GM12878 (cell line): ENCODE measurements at regions not wholly inside any gene's neighbourhood (a gene's known extent, or its start where the extent isn't known, plus 50 kb on each side); places are given as distances from the start of the nearest gene placed in this dataset.

ENCODE experiments used
- ATAC-seq: fragments of 200-7000 bp; cut with Tn5 transposase; 3 replicates; pipeline ENCODE4 v1.9.1; 2020; ENCODE audit warnings: mild to moderate bottlenecking, moderate library complexity
- BruUV-seq: library from RNA; stranded (reverse); fragments of 400-500 nt; replicated peaks from 2 replicates; lab custom pipeline; 2021; lab: Mats Ljungman, UMichigan
- CTCF ChIA-PET: fragments of 300-600 bp; sonication (Branson Sonifier 250); formaldehyde crosslinking; extraction: SDS; loops from one replicate; lab custom pipeline; 2021; ENCODE audit warnings: inconsistent platforms; lab: Yijun Ruan, JAX
- POLR2A ChIA-PET: fragments of 350-600 bp; formaldehyde crosslinking; extraction: SDS; loops from one replicate; lab custom pipeline; 2021; ENCODE audit warnings: inconsistent platforms; lab: Charles Lee
- RAD21 ChIA-PET: fragments of 300-600 bp; sonication (Branson Sonifier 250); formaldehyde crosslinking; loops from one replicate; lab custom pipeline; 2023; ENCODE audit warnings: antibody characterized with exemption; ENCODE audit not compliant: unreplicated experiment; lab: Charles Lee
- SMC1A ChIA-PET: fragments of 300-600 bp; sonication (Branson Sonifier 250); formaldehyde crosslinking; loops from one replicate; lab custom pipeline; 2023; ENCODE audit not compliant: unreplicated experiment, uncharacterized antibody; lab: Charles Lee
- DNase-seq: peaks from one replicate; pipeline ENCODE4 v3.0.0-alpha.2; 2011; ENCODE audit warnings: low read depth, low spot score
- FAIRE-seq: peaks from 3 replicates; lab custom pipeline; 2011; peaks lifted over from hg19 to GRCh38; lab: Jason Lieb, UNC
- H2AFZ ChIP-seq: 2 replicates; pipeline ENCODE4 v1.6.0; 2011; ENCODE audit warnings: low read depth, low read length, control low read depth; ENCODE audit not compliant: control insufficient read depth
- H3K27ac ChIP-seq: 2 replicates; pipeline ENCODE4 v1.5.1; 2011; ENCODE audit warnings: control low read depth; ENCODE audit not compliant: control insufficient read depth, insufficient read depth
- H3K27me3 ChIP-seq, 2 experiments: replicated peaks in 1 of 2; 2 replicates each; pipeline versions ENCODE4 v1.6.0 to v1.6.1; 2011; ENCODE audit warnings: low read length in 1 of 2; ENCODE audit not compliant: control insufficient read depth in 2 of 2, insufficient read depth in 2 of 2
- H3K36me3 ChIP-seq, 2 experiments: 2 replicates each; pipeline ENCODE4 v1.5.1; 2011; ENCODE audit warnings: low read length in 1 of 2; ENCODE audit not compliant: control insufficient read depth in 2 of 2, insufficient read depth in 2 of 2
- H3K4me1 ChIP-seq: 2 replicates; pipeline ENCODE4 v1.6.1; 2011; ENCODE audit warnings: mild to moderate bottlenecking, low read length, moderate library complexity, mixed read lengths; ENCODE audit not compliant: control insufficient read depth, insufficient read depth
- H3K4me2 ChIP-seq: 2 replicates; pipeline ENCODE4 v1.6.0; 2011; ENCODE audit warnings: control low read depth; ENCODE audit not compliant: control insufficient read depth, insufficient read depth
- H3K4me3 ChIP-seq: fragments of 200-600 bp; sonication (generic); 2 replicates; pipeline ENCODE4 v1.5.1; 2016
- H3K79me2 ChIP-seq: 2 replicates; pipeline ENCODE4 v1.6.0; 2011; ENCODE audit warnings: low read length; ENCODE audit not compliant: control insufficient read depth, insufficient read depth
- H3K9ac ChIP-seq: 2 replicates; pipeline ENCODE4 v1.8.0; 2011; ENCODE audit warnings: low read length, control low read depth, mixed read lengths; ENCODE audit not compliant: control insufficient read depth, insufficient read depth
- H3K9me3 ChIP-seq: replicated peaks from 3 replicates; pipeline ENCODE4 v1.5.1; 2011; ENCODE audit warnings: mild to moderate bottlenecking, low read length; ENCODE audit not compliant: control insufficient read depth, insufficient read depth
- H4K20me1 ChIP-seq: 2 replicates; pipeline ENCODE4 v1.6.0; 2011; ENCODE audit not compliant: control insufficient read depth, insufficient read depth
- ATF7 ChIP-seq: fragments of 450-650 bp; IDR thresholded peaks from 2 replicates; pipeline ENCODE4 v1.6.1; 2016; ENCODE audit warnings: low read depth, mild to moderate bottlenecking
- BCL11A ChIP-seq: IDR thresholded peaks from 2 replicates; pipeline ENCODE4 v1.6.1; 2011; ENCODE audit warnings: low read depth, low read length
- KDM1A ChIP-seq: fragments of 200-600 bp; sonication (generic); IDR thresholded peaks from 2 replicates; pipeline ENCODE4 v1.6.1; 2016; ENCODE audit warnings: borderline replicate concordance
- MEF2B ChIP-seq: fragments of 450-650 bp; IDR thresholded peaks from 2 replicates; pipeline ENCODE4 v1.6.1; 2018; ENCODE audit warnings: mild to moderate bottlenecking, moderate library complexity; ENCODE audit not compliant: partially characterized antibody, poor library complexity, severe bottlenecking
- NFYB ChIP-seq: IDR thresholded peaks from 2 replicates; pipeline ENCODE4 v1.6.1; 2011; ENCODE audit warnings: low read depth, mild to moderate bottlenecking, low read length, improper control_type of control experiment, moderate library complexity; ENCODE audit not compliant: insufficient read depth
- NR2C1 ChIP-seq: fragments of 450-650 bp; IDR thresholded peaks from 2 replicates; pipeline ENCODE4 v1.6.1; 2017; ENCODE audit warnings: antibody characterized with exemption, mild to moderate bottlenecking, moderate library complexity
- RAD21 ChIP-seq: IDR thresholded peaks from 2 replicates; pipeline ENCODE4 v1.6.1; 2011; ENCODE audit warnings: mild to moderate bottlenecking, low read depth, low read length, moderate library complexity; ENCODE audit not compliant: insufficient read depth
- SREBF1 ChIP-seq: IDR thresholded peaks from 2 replicates; pipeline ENCODE4 v1.6.1; 2012; ENCODE audit warnings: mild to moderate bottlenecking, low read length
- TBL1XR1 ChIP-seq: IDR thresholded peaks from 2 replicates; pipeline ENCODE4 v1.6.1; 2012; ENCODE audit warnings: low read depth, low read length, improper control_type of control experiment
- TCF7 ChIP-seq: IDR thresholded peaks from 2 replicates; pipeline ENCODE4 v1.6.1; 2014; ENCODE audit warnings: antibody characterized with exemption, borderline replicate concordance
- WGBS: methylation state at CpG from one replicate; pipeline ENCODE4 v1.1.6; 2016; ENCODE audit warnings: low lambda C conversion rate; ENCODE audit not compliant: insufficient replicate concordance, insufficient coverage; ENCODE audit errors: missing lambda C conversion rate; 5-methylcytosine and 5-hydroxymethylcytosine counted together
- in situ Hi-C: fragments of 300-500 bp; cut with MboI; formaldehyde crosslinking; loops from 9 replicates; pipeline ENCODE4 v1.14.3; 2018; ENCODE audit warnings: mixed read lengths
- intact Hi-C: fragments of 100-400 bp; cut with micrococcal nuclease; formaldehyde crosslinking; loops from one replicate; pipeline ENCODE4 v1.14.2; 2022; ENCODE audit not compliant: unreplicated experiment
- TF ChIP-seq, protein P1 (sequence below), 3 experiments: IDR thresholded peaks in 2 of 3; conservative IDR thresholded peaks in 1 of 3; 2 replicates each; pipeline ENCODE4 v1.5.1; 2011; ENCODE audit warnings: low read depth in 3 of 3, low read length in 3 of 3, mild to moderate bottlenecking in 3 of 3, control low read depth in 2 of 3, moderate library complexity in 2 of 3, inconsistent platforms in 1 of 3, mixed read lengths in 1 of 3; ENCODE audit not compliant: control insufficient read depth in 2 of 3, insufficient read depth in 1 of 3; ENCODE audit errors: extremely low read depth in 1 of 3
- TF ChIP-seq, protein P2 (sequence below): IDR thresholded peaks from 2 replicates; pipeline ENCODE4 v1.6.1; 2012; ENCODE audit warnings: low read length, inconsistent platforms

DNA sequence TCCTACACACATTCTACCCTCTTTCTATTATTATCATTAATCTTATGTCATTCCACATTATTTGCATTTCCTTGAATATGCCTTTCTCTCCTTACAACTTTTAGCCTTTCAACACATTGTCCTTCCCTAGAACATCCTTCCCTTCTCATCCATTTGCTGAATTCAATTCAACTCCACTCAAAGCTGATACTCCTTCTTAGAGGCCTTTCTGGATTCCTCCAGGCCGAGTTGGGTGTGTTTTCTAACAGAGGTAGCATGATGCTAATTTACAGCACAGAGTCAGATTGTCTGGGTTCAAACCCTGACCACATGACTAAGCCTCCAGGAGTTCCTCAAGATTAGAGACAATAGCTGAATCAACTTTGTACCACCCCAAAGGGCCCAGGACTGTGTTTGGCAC, 63.4 kb upstream of the IL12A start:
- peaks cover 48% of the 10 kb centered on the region for H3K4me1 ChIP-seq
- ChIA-PET RAD21 (interaction anchor here (1.1 kb wide), 1 partner anchor 38 kb away, joined by 3 read pairs; no protein-coding TSS in a partner anchor), POLR2A (no interaction called here), SMC1A (interaction anchor here (1.0 to 6.4 kb wide), 4 partner anchors 35 to 81 kb away, joined by 3 to 55 read pairs (median 9); partner anchors contain the start of gene IL12A), CTCF (interaction anchor here (0.7 to 6.9 kb wide), 3 partner anchors 40 to 78 kb away, joined by 3 to 52 read pairs (median 5); no protein-coding TSS in a partner anchor)
- in situ Hi-C loops: no loop called here
- H3K4me3 ChIP-seq: no peak overlapping the region
- no peak overlapping the region for H3K9ac ChIP-seq
- intact Hi-C loops: no loop called here
- WGBS: 53% methylated on average over 1 of the region's 1 CpG
- no peaks in the 10 kb centered on the region for H3K27me3 ChIP-seq
- H4K20me1 ChIP-seq: no peaks in the 10 kb centered on the region
- FAIRE-seq: no peak
- no peak overlapping the region for H3K27ac ChIP-seq
- ATAC-seq: no peak
- DNase-seq: no peak
- H3K9me3 ChIP-seq: peaks cover 4% of the 10 kb centered on the region; the same call in 2 of the 3 replicates
- TF ChIP-seq SREBF1 (no peak), MEF2B (no peak), TBL1XR1 (no peak), NR2C1 (no peak), NFYB (no peak), ATF7 (no peak), BCL11A (no peak), RAD21 (no peak), KDM1A (no peak), TCF7 (no peak)
- TF ChIP-seq, protein P1, sequence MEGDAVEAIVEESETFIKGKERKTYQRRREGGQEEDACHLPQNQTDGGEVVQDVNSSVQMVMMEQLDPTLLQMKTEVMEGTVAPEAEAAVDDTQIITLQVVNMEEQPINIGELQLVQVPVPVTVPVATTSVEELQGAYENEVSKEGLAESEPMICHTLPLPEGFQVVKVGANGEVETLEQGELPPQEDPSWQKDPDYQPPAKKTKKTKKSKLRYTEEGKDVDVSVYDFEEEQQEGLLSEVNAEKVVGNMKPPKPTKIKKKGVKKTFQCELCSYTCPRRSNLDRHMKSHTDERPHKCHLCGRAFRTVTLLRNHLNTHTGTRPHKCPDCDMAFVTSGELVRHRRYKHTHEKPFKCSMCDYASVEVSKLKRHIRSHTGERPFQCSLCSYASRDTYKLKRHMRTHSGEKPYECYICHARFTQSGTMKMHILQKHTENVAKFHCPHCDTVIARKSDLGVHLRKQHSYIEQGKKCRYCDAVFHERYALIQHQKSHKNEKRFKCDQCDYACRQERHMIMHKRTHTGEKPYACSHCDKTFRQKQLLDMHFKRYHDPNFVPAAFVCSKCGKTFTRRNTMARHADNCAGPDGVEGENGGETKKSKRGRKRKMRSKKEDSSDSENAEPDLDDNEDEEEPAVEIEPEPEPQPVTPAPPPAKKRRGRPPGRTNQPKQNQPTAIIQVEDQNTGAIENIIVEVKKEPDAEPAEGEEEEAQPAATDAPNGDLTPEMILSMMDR (IDR thresholded peaks at IDR 0.05 in 2 of 3, conservative IDR thresholded peaks at IDR 0.05 in 1 of 3; ENCODE audit: control insufficient read depth in 2 of 3, extremely low read depth in 1 of 3, insufficient read depth in 1 of 3, low read depth in 3 of 3, low read length in 3 of 3): no peak
- TF ChIP-seq, protein P2, sequence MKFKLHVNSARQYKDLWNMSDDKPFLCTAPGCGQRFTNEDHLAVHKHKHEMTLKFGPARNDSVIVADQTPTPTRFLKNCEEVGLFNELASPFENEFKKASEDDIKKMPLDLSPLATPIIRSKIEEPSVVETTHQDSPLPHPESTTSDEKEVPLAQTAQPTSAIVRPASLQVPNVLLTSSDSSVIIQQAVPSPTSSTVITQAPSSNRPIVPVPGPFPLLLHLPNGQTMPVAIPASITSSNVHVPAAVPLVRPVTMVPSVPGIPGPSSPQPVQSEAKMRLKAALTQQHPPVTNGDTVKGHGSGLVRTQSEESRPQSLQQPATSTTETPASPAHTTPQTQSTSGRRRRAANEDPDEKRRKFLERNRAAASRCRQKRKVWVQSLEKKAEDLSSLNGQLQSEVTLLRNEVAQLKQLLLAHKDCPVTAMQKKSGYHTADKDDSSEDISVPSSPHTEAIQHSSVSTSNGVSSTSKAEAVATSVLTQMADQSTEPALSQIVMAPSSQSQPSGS: no peak
- BruUV-seq: no TSS peak
- no peaks in the 10 kb centered on the region for H3K36me3 ChIP-seq
- H3K4me2 ChIP-seq: no peak overlapping the region
- no peaks in the 10 kb centered on the region for H3K79me2 ChIP-seq
- H2AFZ ChIP-seq: no peak overlapping the region
